ENCODE measurements at regions not wholly inside any gene's neighbourhood (a gene's known extent, or its start where the extent isn't known, plus 50 kb on each side); places are given as distances from the start of the nearest gene placed in this dataset.
"Not testable (repeated sequence)": the region's sequence is repeated elsewhere in the genome, so short reads cannot be mapped to it uniquely, and the experiment has no call there.

- DNase-seq (ENCODE audit: low read depth in 2 of 2), result no peak
Measured at GRCh38 chr10:57961487-57961886, 306.2 kb downstream of the IPMK start.

GRCh38 chr10:57960406-57960805 lies 307.3 kb downstream of the IPMK start:
- DNase-seq (ENCODE audit: low read depth in 2 of 2), result no peak

GRCh38 chr10:57959318-57960006 lies 308.2 kb downstream of the IPMK start:
- DNase-seq (ENCODE audit: low read depth in 2 of 2), result no peak

GRCh38 chr10:57955076-57955475 lies 312.6 kb downstream of the IPMK start:
- no peak for DNase-seq (ENCODE audit: low read depth in 2 of 2)

GRCh38 chr10:57952741-57953140 lies 315.0 kb downstream of the IPMK start:
- no peak for DNase-seq (ENCODE audit: low read depth in 2 of 2)

- DNase-seq (ENCODE audit: low read depth in 2 of 2), result no peak
Measured at GRCh38 chr10:57950442-57950974, 317.2 kb downstream of the IPMK start.

- no peak for DNase-seq (ENCODE audit: low read depth in 2 of 2)
Measured at GRCh38 chr10:57948796-57949195, 318.9 kb downstream of the IPMK start.

- no peak for DNase-seq (ENCODE audit: low read depth in 2 of 2)
Measured at GRCh38 chr10:57946833-57947232, 320.9 kb downstream of the IPMK start.

- DNase-seq (ENCODE audit: low read depth in 2 of 2), result no peak
Measured at GRCh38 chr10:57943701-57944100, 324.0 kb downstream of the IPMK start.

- DNase-seq (ENCODE audit: low read depth in 2 of 2), result no peak
Measured at GRCh38 chr10:57925045-57925444, 342.6 kb downstream of the IPMK start.

- no peak for DNase-seq (ENCODE audit: low read depth in 2 of 2)
Measured at GRCh38 chr10:57921140-57921539, 346.6 kb downstream of the IPMK start.

GRCh38 chr10:57919864-57920263 lies 347.8 kb downstream of the IPMK start:
- no peak for DNase-seq (ENCODE audit: low read depth in 2 of 2)

GRCh38 chr10:57917019-57917418 lies 350.7 kb downstream of the IPMK start:
- DNase-seq (ENCODE audit: low read depth in 2 of 2), result no peak

- no peak for DNase-seq (ENCODE audit: low read depth in 2 of 2)
Measured at GRCh38 chr10:57905861-57906260, 361.8 kb downstream of the IPMK start.

GRCh38 chr10:57905010-57905409 lies 362.7 kb downstream of the IPMK start:
- DNase-seq (ENCODE audit: low read depth in 2 of 2), result no peak

GRCh38 chr10:57898231-57898630 lies 369.5 kb downstream of the IPMK start:
- DNase-seq (ENCODE audit: low read depth in 2 of 2), result no peak

- no peak for DNase-seq (ENCODE audit: low read depth in 2 of 2)
Measured at GRCh38 chr10:57897611-57898010, 370.1 kb downstream of the IPMK start.

GRCh38 chr10:57894361-57894760 lies 373.3 kb downstream of the IPMK start:
- DNase-seq (ENCODE audit: low read depth in 2 of 2), result no peak

- DNase-seq (ENCODE audit: low read depth in 2 of 2), result no peak
Measured at GRCh38 chr10:57891201-57892006, 376.3 kb downstream of the IPMK start.

GRCh38 chr10:57890691-57891090 lies 377.0 kb downstream of the IPMK start:
- DNase-seq (ENCODE audit: low read depth in 2 of 2), result no peak

- DNase-seq (ENCODE audit: low read depth in 2 of 2), result not testable (repeated sequence)
Measured at GRCh38 chr10:57885618-57885968, 382.1 kb downstream of the IPMK start.

GRCh38 chr10:57884965-57885617 lies 382.6 kb downstream of the IPMK start:
- DNase-seq (ENCODE audit: low read depth in 2 of 2), result no peak

- DNase-seq (ENCODE audit: low read depth in 2 of 2), result no peak
Measured at GRCh38 chr10:57884407-57884806, 383.3 kb downstream of the IPMK start.
